ENCODE measurements at regions not wholly inside any gene's neighbourhood (a gene's known extent, or its start where the extent isn't known, plus 50 kb on each side); places are given as distances from the start of the nearest gene placed in this dataset.

DNA sequence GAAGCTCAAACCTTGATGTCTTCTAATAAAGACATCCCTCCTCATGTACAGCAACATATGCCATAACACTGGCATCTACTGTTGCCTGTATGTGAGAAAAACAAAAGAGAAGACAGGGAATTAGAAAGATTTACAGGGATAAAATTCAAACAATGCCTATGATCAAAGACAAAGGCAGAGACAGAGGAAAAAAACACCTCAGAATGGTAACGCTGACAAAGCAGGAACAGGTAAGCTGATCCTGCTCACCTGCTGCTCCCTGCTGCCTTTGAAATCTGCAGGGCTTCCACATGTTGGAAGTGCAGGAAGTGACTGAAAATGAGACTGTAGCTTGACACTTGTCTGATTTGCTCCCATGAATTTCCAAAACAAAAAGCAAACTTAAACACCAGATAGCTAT, 90.2 kb upstream of the DNAJC10 start:
- Histone ChIP-seq H2AFZ (ENCODE audit: low read length) (no peak overlapping the region), H3K4me3 (ENCODE audit: low read length, poor library complexity, severe bottlenecking) (no peak overlapping the region), H3K9me3 (ENCODE audit: insufficient read depth, low read depth, low read length) (no peaks in the 10 kb centered on the region), H3K4me1 (ENCODE audit: insufficient read depth, low read length, poor library complexity, severe bottlenecking) (no peaks in the 10 kb centered on the region), H3K4me2 (ENCODE audit: low read depth, low read length, poor library complexity, severe bottlenecking) (no peak overlapping the region), H3K9ac (ENCODE audit: low read depth, low read length, poor library complexity, severe bottlenecking) (no peak overlapping the region), H4K20me1 (ENCODE audit: insufficient read depth, low read length, poor library complexity, severe bottlenecking) (no peaks in the 10 kb centered on the region), H3K9me2 (replicated peaks; ENCODE audit: low read depth, low read length) (no peaks in the 10 kb centered on the region), H3F3A (ENCODE audit: low read depth) (no peaks in the 10 kb centered on the region), H3K79me2 (ENCODE audit: insufficient read depth, low read length) (no peaks in the 10 kb centered on the region), H3K36me3 (ENCODE audit: insufficient read depth, low read length) (no peaks in the 10 kb centered on the region), H3K27me3 (ENCODE audit: insufficient read depth, low read length, poor library complexity, severe bottlenecking) (no peaks in the 10 kb centered on the region)
- TF ChIP-seq CTCF (conservative IDR thresholded peaks at IDR 0.05; ENCODE audit: low read length) (no peak), EZH2phosphoT487 (IDR thresholded peaks at IDR 0.05; ENCODE audit: borderline replicate concordance) (no peak)

GRCh38 chr2:182628916-182629315, 87.1 kb upstream of the DNAJC10 start:
- no peak overlapping the region for H3K4me2 ChIP-seq (ENCODE audit: low read depth, low read length, poor library complexity, severe bottlenecking)
- H3K9ac ChIP-seq (ENCODE audit: low read depth, low read length, poor library complexity, severe bottlenecking), result no peak overlapping the region
- H3K36me3 ChIP-seq (ENCODE audit: insufficient read depth, low read length), result no peaks in the 10 kb centered on the region
- H4K20me1 ChIP-seq (ENCODE audit: insufficient read depth, low read length, poor library complexity, severe bottlenecking), result no peaks in the 10 kb centered on the region
- H3K27me3 ChIP-seq (ENCODE audit: insufficient read depth, low read length, poor library complexity, severe bottlenecking), result no peaks in the 10 kb centered on the region
- no peaks in the 10 kb centered on the region for H3K4me1 ChIP-seq (ENCODE audit: insufficient read depth, low read length, poor library complexity, severe bottlenecking)
- H3K9me2 ChIP-seq (replicated peaks; ENCODE audit: low read depth, low read length), result no peaks in the 10 kb centered on the region
- H3K4me3 ChIP-seq (ENCODE audit: low read length, poor library complexity, severe bottlenecking), result no peak overlapping the region
- TF ChIP-seq CTCF (conservative IDR thresholded peaks at IDR 0.05; ENCODE audit: low read length) (no peak), EZH2phosphoT487 (IDR thresholded peaks at IDR 0.05; ENCODE audit: borderline replicate concordance) (no peak)
- H3K9me3 ChIP-seq (ENCODE audit: insufficient read depth, low read depth, low read length), result no peaks in the 10 kb centered on the region
- H2AFZ ChIP-seq (ENCODE audit: low read length), result 0 out of 2 replicates have a peak overlapping the region, but pooled peaks have one; percentile 7
- H3K79me2 ChIP-seq (ENCODE audit: insufficient read depth, low read length), result no peaks in the 10 kb centered on the region
- H3F3A ChIP-seq (ENCODE audit: low read depth), result no peaks in the 10 kb centered on the region

DNA sequence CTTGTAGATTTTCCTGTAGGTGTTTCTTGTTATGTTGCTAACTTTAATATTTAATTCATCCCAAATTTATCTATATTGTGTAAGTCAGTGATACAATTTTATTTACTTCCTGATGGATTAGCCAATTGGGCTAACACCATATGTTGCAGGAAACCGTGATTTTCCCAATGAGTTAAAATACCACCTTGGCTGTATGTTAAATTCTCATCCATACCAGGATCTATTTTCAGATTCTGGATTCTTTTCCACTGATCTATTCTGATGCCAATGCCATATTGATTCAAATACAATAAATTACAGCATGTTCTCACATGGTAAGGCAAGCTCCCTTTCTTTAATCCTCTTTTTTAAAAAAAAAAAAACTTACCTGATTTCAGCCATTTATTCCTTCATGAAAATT, 85.8 kb upstream of the DNAJC10 start:
- H3K27me3 ChIP-seq (ENCODE audit: insufficient read depth, low read length, poor library complexity, severe bottlenecking), result no peaks in the 10 kb centered on the region
- TF ChIP-seq CTCF (conservative IDR thresholded peaks at IDR 0.05; ENCODE audit: low read length) (no peak), EZH2phosphoT487 (IDR thresholded peaks at IDR 0.05; ENCODE audit: borderline replicate concordance) (no peak)
- H2AFZ ChIP-seq (ENCODE audit: low read length), result no peak overlapping the region
- H4K20me1 ChIP-seq (ENCODE audit: insufficient read depth, low read length, poor library complexity, severe bottlenecking), result no peaks in the 10 kb centered on the region
- H3F3A ChIP-seq (ENCODE audit: low read depth), result no peaks in the 10 kb centered on the region
- no peaks in the 10 kb centered on the region for H3K79me2 ChIP-seq (ENCODE audit: insufficient read depth, low read length)
- H3K4me2 ChIP-seq (ENCODE audit: low read depth, low read length, poor library complexity, severe bottlenecking), result no peak overlapping the region
- no peaks in the 10 kb centered on the region for H3K4me1 ChIP-seq (ENCODE audit: insufficient read depth, low read length, poor library complexity, severe bottlenecking)
- no peaks in the 10 kb centered on the region for H3K9me3 ChIP-seq (ENCODE audit: insufficient read depth, low read depth, low read length)
- H3K36me3 ChIP-seq (ENCODE audit: insufficient read depth, low read length), result no peaks in the 10 kb centered on the region
- no peak overlapping the region for H3K9ac ChIP-seq (ENCODE audit: low read depth, low read length, poor library complexity, severe bottlenecking)
- H3K9me2 ChIP-seq (replicated peaks; ENCODE audit: low read depth, low read length), result no peaks in the 10 kb centered on the region
- H3K4me3 ChIP-seq (ENCODE audit: low read length, poor library complexity, severe bottlenecking), result no peak overlapping the region
